Uterus (tissue), 3 donors: ENCODE measurements at regions not wholly inside any gene's neighbourhood (a gene's known extent, or its start where the extent isn't known, plus 50 kb on each side); places are given as distances from the start of the nearest gene placed in this dataset.
"Not testable (repeated sequence)": the region's sequence is repeated elsewhere in the genome, so short reads cannot be mapped to it uniquely, and the experiment has no call there.

Experiments used
- DNase-seq, 2 donors: peaks; one replicate each; pipeline ENCODE4 v3.0.0-alpha.2; 2019 to 2020
- H3K27ac ChIP-seq, 2 donors: fragments of 200-600 bp; sonication (generic); 1 replicate in 1 of 2; 2 replicates in 1 of 2; pipeline ENCODE4 v1.5.1; 2016 to 2018
- H3K27me3 ChIP-seq, 2 donors: fragments of 200-600 bp; sonication (generic); one replicate each; pipeline ENCODE4 v1.5.1; 2018 to 2019; ENCODE audit warnings: control low read depth in 1 of 2
- H3K36me3 ChIP-seq, 2 donors: fragments of 200-600 bp; sonication (generic); one replicate each; pipeline ENCODE4 v1.5.1; 2019; ENCODE audit warnings: control low read depth in 1 of 2
- H3K4me1 ChIP-seq, 2 donors: fragments of 200-600 bp; sonication (generic); one replicate each; pipeline ENCODE4 v1.5.1; 2018 to 2019; ENCODE audit warnings: control low read depth in 1 of 2
- H3K4me3 ChIP-seq, 2 donors: fragments of 200-600 bp; sonication (generic); 1 replicate in 1 of 2; 2 replicates in 1 of 2; pipeline ENCODE4 v1.5.1; 2018 to 2019; ENCODE audit warnings: mild to moderate bottlenecking in 1 of 2
- H3K9me3 ChIP-seq, 2 donors: fragments of 200-600 bp; sonication (generic); one replicate each; pipeline ENCODE4 v1.5.1; 2019; ENCODE audit warnings: control low read depth in 1 of 2
- POLR2A ChIP-seq, 2 donors: fragments of 450-650 bp; IDR thresholded peaks; one replicate each; pipeline ENCODE4 v1.6.1; 2016; ENCODE audit warnings: antibody characterized with exemption in 2 of 2, mild to moderate bottlenecking in 1 of 2, moderate library complexity in 1 of 2
- intact Hi-C: fragments of 100-400 bp; cut with DNase I; formaldehyde crosslinking; loops from one replicate; pipeline ENCODE4 v1.15.1; 2023; ENCODE audit warnings: low total_unique reads
- TF ChIP-seq, protein P1 (sequence below), 4 experiments: fragments of 200-600 bp in 2 of 4; fragments of 450-650 bp in 2 of 4; sonication (generic) in 2 of 4; IDR thresholded peaks; one replicate each; pipeline ENCODE4 v1.5.1; 2016 to 2019; ENCODE audit warnings: antibody characterized with exemption in 4 of 4, mild to moderate bottlenecking in 2 of 4, moderate library complexity in 1 of 4
- donor health status: DM: yes; HTN: yes; CAD: no.

DNA sequence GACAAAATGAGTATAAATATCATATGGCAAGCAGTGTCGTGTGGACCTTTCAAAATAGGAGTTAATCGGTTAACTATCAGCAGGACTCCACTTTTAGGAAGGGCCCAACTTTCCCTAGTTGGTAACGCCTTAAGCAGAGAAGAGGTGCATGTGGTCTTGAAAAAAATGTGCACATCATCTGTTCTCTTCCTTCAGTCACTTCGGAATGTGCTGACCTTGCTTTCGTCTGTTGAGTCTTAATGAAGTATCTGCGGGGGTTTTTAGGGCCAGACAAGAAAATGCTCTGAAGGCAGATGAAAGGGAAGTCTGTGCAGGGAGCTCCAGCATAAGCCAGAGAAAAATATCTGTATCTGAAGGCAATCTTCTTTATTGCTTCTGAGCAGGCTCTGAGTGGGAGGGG, 185.2 kb downstream of the AEBP2 start:
- no peak for TF ChIP-seq POLR2A (IDR thresholded peaks at IDR 0.05)
- TF ChIP-seq, protein P1, sequence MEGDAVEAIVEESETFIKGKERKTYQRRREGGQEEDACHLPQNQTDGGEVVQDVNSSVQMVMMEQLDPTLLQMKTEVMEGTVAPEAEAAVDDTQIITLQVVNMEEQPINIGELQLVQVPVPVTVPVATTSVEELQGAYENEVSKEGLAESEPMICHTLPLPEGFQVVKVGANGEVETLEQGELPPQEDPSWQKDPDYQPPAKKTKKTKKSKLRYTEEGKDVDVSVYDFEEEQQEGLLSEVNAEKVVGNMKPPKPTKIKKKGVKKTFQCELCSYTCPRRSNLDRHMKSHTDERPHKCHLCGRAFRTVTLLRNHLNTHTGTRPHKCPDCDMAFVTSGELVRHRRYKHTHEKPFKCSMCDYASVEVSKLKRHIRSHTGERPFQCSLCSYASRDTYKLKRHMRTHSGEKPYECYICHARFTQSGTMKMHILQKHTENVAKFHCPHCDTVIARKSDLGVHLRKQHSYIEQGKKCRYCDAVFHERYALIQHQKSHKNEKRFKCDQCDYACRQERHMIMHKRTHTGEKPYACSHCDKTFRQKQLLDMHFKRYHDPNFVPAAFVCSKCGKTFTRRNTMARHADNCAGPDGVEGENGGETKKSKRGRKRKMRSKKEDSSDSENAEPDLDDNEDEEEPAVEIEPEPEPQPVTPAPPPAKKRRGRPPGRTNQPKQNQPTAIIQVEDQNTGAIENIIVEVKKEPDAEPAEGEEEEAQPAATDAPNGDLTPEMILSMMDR (IDR thresholded peaks at IDR 0.05): no peak
- Histone ChIP-seq H3K9me3 (no peaks in the 10 kb centered on the region), H3K27ac (no peak overlapping the region), H3K4me3 (no peak overlapping the region), H3K36me3 (no peaks in the 10 kb centered on the region), H3K27me3 (no peaks in the 10 kb centered on the region), H3K4me1 (peaks cover 0 to 4% of the 10 kb centered on the region in 2 donors)
- no peak for DNase-seq
- intact Hi-C loops: no loop called here

DNA sequence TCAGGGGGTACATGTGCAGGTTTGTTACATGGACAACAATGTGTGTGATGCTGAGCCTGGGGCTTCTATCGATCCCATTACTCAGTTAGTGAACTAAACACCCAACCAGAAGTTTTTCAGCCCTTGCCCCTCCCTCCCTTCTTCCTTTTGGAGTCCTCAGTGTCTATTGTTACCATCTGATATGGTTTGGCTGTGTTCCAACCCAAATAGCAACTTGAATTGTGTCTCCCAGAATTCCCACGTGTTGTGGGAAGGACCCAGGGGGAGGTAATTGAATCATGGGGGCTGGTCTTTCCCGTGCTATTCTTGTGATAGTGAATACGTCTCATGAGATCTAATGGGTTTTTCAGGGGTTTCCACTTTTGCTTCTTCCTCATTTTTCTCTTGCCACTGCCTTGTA, 186.3 kb downstream of the AEBP2 start:
- intact Hi-C loops, H3K4me1 ChIP-seq, H3K36me3 ChIP-seq, H3K9me3 ChIP-seq, H3K27ac ChIP-seq, DNase-seq, H3K4me3 ChIP-seq, H3K27me3 ChIP-seq: not testable (repeated sequence)

DNA sequence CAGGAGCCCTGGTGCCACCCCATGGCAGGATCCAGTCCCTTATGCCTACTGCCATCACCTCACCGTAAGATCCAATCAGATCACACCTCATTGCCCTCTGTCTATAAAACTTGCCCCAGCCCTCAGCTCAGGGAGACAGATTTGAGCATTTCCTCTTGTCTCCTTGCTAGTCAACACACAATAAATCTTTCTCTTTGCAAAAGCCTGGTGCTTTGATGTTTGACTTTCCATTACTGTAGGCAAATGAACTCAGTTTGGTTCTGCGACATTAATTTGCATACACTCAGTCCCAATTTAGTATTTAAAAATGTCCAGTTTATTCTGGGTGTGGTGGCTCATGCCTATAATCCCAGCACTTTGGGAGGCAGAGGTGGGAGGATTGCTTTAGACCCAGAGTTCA, 188.4 kb downstream of the AEBP2 start:
- Histone ChIP-seq H3K9me3 (no peaks in the 10 kb centered on the region), H3K36me3 (no peaks in the 10 kb centered on the region), H3K4me3 (no peak overlapping the region), H3K27ac (no peak overlapping the region), H3K4me1 (peaks cover 0 to 4% of the 10 kb centered on the region in 2 donors), H3K27me3 (no peaks in the 10 kb centered on the region)
- no peak for DNase-seq
- intact Hi-C loops: no loop called here
- TF ChIP-seq, protein P1 (IDR thresholded peaks at IDR 0.05): no peak
- TF ChIP-seq POLR2A (IDR thresholded peaks at IDR 0.05): no peak

DNA sequence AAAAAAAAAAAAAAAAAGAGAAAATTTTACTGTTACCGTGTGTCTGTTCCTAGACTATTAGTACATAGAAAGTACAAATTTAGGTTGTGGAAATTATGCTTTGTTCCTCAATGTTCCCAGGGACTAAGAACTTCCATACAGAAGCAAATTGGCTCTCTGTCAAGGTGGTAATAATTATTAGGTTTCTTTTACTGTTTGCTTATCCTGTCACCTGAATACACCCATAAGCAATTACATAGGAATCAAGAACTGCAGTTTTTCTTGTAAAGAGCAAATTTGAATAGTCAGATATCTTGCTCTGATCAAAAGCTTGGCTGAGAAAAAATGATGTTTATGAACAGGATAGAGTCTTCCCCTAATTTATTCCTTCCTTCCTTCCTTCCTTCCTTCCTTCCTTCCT, 191.2 kb downstream of the AEBP2 start:
- Histone ChIP-seq H3K36me3 (no peaks in the 10 kb centered on the region), H3K27ac (no peak overlapping the region), H3K4me1 (peaks cover 0 to 4% of the 10 kb centered on the region in 2 donors), H3K4me3 (no peak overlapping the region), H3K27me3 (no peaks in the 10 kb centered on the region), H3K9me3 (no peaks in the 10 kb centered on the region)
- no peak for TF ChIP-seq POLR2A (IDR thresholded peaks at IDR 0.05)
- TF ChIP-seq, protein P1 (IDR thresholded peaks at IDR 0.05): no peak
- no peak for DNase-seq
- intact Hi-C loops: no loop called here

DNA sequence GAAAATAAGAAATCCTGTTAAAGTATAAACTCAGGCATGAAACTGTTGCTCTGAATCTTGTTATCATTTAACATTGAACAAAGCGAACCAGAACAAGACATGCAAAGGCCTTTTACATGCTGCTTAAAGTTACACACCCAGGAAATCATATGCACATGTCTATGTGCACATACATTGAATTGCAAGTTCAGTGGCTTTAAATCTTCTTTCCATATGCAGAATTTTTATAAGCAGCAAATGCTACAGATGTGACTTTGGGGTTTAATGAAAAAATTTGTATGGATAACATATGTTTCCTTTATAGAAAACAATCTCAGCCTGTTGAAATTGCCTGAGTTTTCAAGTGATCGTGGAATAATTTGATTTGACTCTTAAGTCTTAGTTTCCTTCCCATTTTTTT, 193.9 kb downstream of the AEBP2 start:
- no peaks in the 10 kb centered on the region for H3K36me3 ChIP-seq
- intact Hi-C loops: no loop called here
- DNase-seq: no peak
- no peaks in the 10 kb centered on the region for H3K4me1 ChIP-seq
- TF ChIP-seq POLR2A (IDR thresholded peaks at IDR 0.05): no peak
- TF ChIP-seq, protein P1 (IDR thresholded peaks at IDR 0.05): no peak
- no peak overlapping the region for H3K4me3 ChIP-seq
- no peak overlapping the region for H3K27ac ChIP-seq
- H3K9me3 ChIP-seq: no peaks in the 10 kb centered on the region
- H3K27me3 ChIP-seq: no peaks in the 10 kb centered on the region

DNA sequence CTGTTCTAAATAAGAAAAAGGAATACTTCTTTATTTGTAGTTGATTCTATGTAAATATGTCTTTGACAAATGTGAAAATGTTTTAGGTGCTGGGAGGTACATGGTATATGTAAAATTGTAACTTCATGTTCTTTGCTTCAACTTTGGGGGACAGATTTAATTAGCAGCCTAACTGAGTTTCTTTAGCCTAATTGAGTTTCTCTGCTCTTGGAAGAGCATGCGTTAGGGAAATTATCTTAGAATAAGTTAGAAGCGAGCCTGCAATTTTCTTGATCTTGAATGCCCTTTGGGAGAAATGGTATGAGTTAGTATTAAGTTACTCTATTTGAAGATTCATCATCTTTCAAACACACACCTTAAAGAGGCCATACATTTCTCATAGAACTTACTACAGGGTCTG, 194.3 kb downstream of the AEBP2 start:
- Histone ChIP-seq H3K4me1 (no peaks in the 10 kb centered on the region), H3K9me3 (no peaks in the 10 kb centered on the region)
- intact Hi-C loops: no loop called here

More for the DNA sequence above, 194.3 kb downstream of the AEBP2 start:
- Histone ChIP-seq H3K36me3 (no peaks in the 10 kb centered on the region), H3K27ac (no peak overlapping the region), H3K4me3 (no peak overlapping the region), H3K27me3 (no peaks in the 10 kb centered on the region)
- DNase-seq: no peak
- TF ChIP-seq, protein P1 (IDR thresholded peaks at IDR 0.05): no peak
- TF ChIP-seq POLR2A (IDR thresholded peaks at IDR 0.05): no peak
